ENCODE measurements at regions not wholly inside any gene's neighbourhood (a gene's known extent, or its start where the extent isn't known, plus 50 kb on each side); places are given as distances from the start of the nearest gene placed in this dataset.

DNA sequence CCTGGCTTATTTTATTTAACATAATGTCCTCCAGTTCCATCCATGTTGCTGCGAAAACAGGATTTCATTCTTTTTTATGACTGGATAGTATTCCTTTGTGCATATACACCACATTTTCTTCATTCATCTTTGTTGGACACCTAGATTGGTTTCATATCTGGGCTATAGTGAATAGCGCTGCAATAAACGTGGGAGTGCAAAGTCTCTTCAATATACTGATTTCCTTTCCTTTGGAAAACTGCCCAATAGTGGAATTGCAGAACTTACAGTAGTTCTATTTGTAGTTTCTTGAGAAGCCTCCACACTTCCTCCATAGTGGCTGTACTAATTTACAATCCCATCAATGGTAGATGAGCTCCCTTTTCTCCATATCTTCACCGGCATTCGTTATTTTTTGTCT, 72.5 kb upstream of the KLHL25 start:
- H3K9me3 ChIP-seq: no peaks in the 10 kb centered on the region
- TF ChIP-seq, protein P1, sequence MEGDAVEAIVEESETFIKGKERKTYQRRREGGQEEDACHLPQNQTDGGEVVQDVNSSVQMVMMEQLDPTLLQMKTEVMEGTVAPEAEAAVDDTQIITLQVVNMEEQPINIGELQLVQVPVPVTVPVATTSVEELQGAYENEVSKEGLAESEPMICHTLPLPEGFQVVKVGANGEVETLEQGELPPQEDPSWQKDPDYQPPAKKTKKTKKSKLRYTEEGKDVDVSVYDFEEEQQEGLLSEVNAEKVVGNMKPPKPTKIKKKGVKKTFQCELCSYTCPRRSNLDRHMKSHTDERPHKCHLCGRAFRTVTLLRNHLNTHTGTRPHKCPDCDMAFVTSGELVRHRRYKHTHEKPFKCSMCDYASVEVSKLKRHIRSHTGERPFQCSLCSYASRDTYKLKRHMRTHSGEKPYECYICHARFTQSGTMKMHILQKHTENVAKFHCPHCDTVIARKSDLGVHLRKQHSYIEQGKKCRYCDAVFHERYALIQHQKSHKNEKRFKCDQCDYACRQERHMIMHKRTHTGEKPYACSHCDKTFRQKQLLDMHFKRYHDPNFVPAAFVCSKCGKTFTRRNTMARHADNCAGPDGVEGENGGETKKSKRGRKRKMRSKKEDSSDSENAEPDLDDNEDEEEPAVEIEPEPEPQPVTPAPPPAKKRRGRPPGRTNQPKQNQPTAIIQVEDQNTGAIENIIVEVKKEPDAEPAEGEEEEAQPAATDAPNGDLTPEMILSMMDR (IDR thresholded peaks at IDR 0.05): no peak
- no peak for TF ChIP-seq POLR2A (IDR thresholded peaks at IDR 0.05)
- TF ChIP-seq POLR2AphosphoS5 (IDR thresholded peaks at IDR 0.05; ENCODE audit: insufficient read depth in 1 of 2, low read depth in 1 of 2): no peak
- H3K4me1 ChIP-seq: no peaks in the 10 kb centered on the region
- H3K27me3 ChIP-seq: no peaks in the 10 kb centered on the region
- no peak for DNase-seq (ENCODE audit: extremely low spot score in 2 of 2)
- no peaks in the 10 kb centered on the region for H3K36me3 ChIP-seq
- H3K27ac ChIP-seq: no peak overlapping the region
- no peak overlapping the region for H3K4me3 ChIP-seq
- intact Hi-C loops (cut with DNase I): no loop called here

DNA sequence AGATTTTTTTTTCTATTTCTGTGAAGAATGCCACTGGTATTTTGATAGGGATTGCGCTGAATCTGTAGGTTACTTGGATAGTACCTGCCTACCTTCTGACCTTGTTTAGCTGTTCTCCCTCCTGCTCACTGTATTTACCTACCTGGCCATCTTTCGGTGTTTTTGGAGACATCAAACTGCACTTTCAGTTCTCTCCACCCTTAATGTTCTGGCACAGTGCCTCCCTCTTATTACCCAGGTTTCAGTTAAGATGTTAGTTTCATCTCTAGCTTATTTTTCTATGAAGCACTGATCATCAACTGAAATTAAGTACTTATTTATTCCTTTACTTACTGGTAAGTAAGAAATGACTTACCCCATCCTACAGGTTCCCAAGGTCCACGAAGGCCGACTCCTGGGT, 74.4 kb upstream of the KLHL25 start:
- Histone ChIP-seq H3K4me3 (no peak overlapping the region), H3K36me3 (no peaks in the 10 kb centered on the region), H3K4me1 (no peaks in the 10 kb centered on the region), H3K9me3 (no peaks in the 10 kb centered on the region), H3K27ac (no peak overlapping the region), H3K27me3 (no peaks in the 10 kb centered on the region)
- TF ChIP-seq POLR2A (IDR thresholded peaks at IDR 0.05) (no peak), POLR2AphosphoS5 (IDR thresholded peaks at IDR 0.05; ENCODE audit: insufficient read depth in 1 of 2, low read depth in 1 of 2) (no peak)
- TF ChIP-seq, protein P1 (IDR thresholded peaks at IDR 0.05): no peak
- intact Hi-C loops (cut with DNase I): no loop called here
- no peak for DNase-seq (ENCODE audit: extremely low spot score in 2 of 2)

DNA sequence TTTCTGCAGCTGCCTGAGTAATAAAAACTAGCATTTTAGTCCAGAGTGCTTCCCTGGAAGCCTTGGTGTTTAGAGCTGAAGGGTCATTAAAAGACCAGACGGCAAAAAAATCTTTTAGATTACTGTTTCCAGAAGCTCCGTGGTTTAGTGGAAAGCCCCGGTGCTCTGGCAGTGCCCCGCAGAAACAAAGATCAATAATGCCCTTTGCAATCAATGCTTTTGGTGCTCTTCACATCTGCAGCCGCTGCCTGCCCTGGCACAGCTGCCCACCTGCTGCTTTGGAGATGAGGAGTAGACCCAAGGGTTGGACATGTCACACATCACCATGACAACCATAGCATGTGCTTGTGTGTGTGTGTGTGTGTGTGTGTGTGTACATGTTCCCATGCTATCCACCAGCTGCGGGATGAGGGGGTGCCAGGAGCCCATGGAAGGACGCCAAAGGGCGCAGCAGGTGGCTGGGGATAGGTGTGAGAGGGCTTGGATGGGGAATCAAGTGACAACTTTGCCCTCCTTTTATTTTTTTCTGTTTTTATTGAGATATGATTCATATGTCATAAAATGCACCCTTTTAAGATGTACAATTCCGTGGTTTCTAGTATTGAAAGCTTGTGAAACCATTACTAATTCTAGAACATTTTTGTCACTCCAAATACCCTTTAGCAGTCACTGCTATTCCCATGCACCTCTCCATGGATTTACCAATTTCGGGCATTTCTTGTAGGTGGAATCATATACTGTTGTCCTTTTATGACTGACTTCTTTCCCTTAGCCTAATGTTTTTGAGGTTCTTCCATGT, 75.7 kb upstream of the KLHL25 start:
- TF ChIP-seq, protein P1 (IDR thresholded peaks at IDR 0.05): no peak
- TF ChIP-seq POLR2A (IDR thresholded peaks at IDR 0.05) (no peak), POLR2AphosphoS5 (IDR thresholded peaks at IDR 0.05; ENCODE audit: insufficient read depth in 1 of 2, low read depth in 1 of 2) (no peak)
- no peak overlapping the region for H3K27ac ChIP-seq
- H3K27me3 ChIP-seq: no peaks in the 10 kb centered on the region
- H3K4me3 ChIP-seq: no peak overlapping the region
- no peaks in the 10 kb centered on the region for H3K4me1 ChIP-seq
- intact Hi-C loops (cut with DNase I): no loop called here
- H3K9me3 ChIP-seq: no peaks in the 10 kb centered on the region
- DNase-seq (ENCODE audit: extremely low spot score in 2 of 2): peak in 1 of 2 donors; percentile 43
- H3K36me3 ChIP-seq: no peaks in the 10 kb centered on the region

DNA sequence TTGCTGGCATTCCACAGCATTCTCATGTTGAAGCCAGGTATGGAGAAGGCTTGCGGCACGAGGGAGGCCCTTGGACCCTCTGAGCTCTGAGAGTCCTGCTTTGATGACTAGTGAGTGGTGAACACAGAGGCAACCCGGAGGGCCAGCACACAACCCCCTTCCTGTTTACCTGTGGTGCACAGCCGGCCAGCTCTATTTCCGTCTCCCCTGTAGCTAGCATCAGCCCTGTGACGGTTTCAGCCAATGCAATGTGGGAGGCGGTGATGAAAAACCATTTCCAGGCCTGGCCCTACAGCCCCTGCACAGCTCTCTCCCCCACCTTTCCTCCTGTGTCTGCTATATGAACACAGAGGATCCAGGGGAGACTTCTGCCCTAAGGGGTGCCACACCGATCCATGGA, 76.8 kb upstream of the KLHL25 start:
- TF ChIP-seq POLR2AphosphoS5 (IDR thresholded peaks at IDR 0.05; ENCODE audit: insufficient read depth in 1 of 2, low read depth in 1 of 2): no peak
- TF ChIP-seq POLR2A (IDR thresholded peaks at IDR 0.05): no peak
- TF ChIP-seq, protein P1 (IDR thresholded peaks at IDR 0.05): no peak
- Histone ChIP-seq H3K27me3 (no peaks in the 10 kb centered on the region), H3K9me3 (no peaks in the 10 kb centered on the region), H3K36me3 (no peaks in the 10 kb centered on the region), H3K27ac (no peak overlapping the region), H3K4me1 (no peaks in the 10 kb centered on the region), H3K4me3 (no peak overlapping the region)
- DNase-seq (ENCODE audit: extremely low spot score in 2 of 2): no peak
- intact Hi-C loops (cut with DNase I): no loop called here

DNA sequence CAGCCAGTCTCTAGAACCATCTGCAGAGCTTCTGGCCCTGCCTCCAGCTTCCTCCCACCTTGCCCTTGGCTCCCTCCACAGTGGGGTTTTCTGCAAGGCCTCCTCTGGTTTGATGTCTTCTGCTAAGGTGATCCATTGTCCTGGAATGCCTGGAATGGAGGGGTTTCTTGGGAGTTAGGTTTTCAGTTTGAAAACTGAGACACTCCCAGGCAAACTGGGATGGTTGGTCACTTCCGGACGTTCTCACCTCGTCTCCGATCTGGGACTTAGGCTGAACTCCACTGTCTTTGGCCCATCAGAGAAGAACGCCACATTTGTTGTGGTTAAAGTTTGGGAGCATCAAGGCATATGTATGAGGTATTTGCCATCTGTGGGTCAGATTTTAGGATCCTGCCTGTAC, 77.4 kb upstream of the KLHL25 start:
- Histone ChIP-seq H3K9me3 (no peaks in the 10 kb centered on the region), H3K4me1 (no peaks in the 10 kb centered on the region), H3K36me3 (no peaks in the 10 kb centered on the region), H3K27me3 (no peaks in the 10 kb centered on the region), H3K27ac (no peak overlapping the region), H3K4me3 (no peak overlapping the region)
- DNase-seq (ENCODE audit: extremely low spot score in 2 of 2): no peak
- intact Hi-C loops (cut with DNase I): no loop called here
- TF ChIP-seq, protein P1 (IDR thresholded peaks at IDR 0.05): no peak
- no peak for TF ChIP-seq POLR2A (IDR thresholded peaks at IDR 0.05)
- no peak for TF ChIP-seq POLR2AphosphoS5 (IDR thresholded peaks at IDR 0.05; ENCODE audit: insufficient read depth in 1 of 2, low read depth in 1 of 2)
